ENCODE measurements at regions not wholly inside any gene's neighbourhood (a gene's known extent, or its start where the extent isn't known, plus 50 kb on each side); places are given as distances from the start of the nearest gene placed in this dataset.

- Histone ChIP-seq H3K27ac (no peak overlapping the region), H3K4me3 (no peak overlapping the region), H3K27me3 (no peaks in the 10 kb centered on the region), H3K4me1 (ENCODE audit: low read depth) (no peaks in the 10 kb centered on the region), H3K9me3 (ENCODE audit: low read depth) (no peaks in the 10 kb centered on the region), H3K36me3 (no peaks in the 10 kb centered on the region)
- no peak for DNase-seq (ENCODE audit: low read depth in 1 of 2, low spot score in 1 of 2)
- TF ChIP-seq, protein P1, sequence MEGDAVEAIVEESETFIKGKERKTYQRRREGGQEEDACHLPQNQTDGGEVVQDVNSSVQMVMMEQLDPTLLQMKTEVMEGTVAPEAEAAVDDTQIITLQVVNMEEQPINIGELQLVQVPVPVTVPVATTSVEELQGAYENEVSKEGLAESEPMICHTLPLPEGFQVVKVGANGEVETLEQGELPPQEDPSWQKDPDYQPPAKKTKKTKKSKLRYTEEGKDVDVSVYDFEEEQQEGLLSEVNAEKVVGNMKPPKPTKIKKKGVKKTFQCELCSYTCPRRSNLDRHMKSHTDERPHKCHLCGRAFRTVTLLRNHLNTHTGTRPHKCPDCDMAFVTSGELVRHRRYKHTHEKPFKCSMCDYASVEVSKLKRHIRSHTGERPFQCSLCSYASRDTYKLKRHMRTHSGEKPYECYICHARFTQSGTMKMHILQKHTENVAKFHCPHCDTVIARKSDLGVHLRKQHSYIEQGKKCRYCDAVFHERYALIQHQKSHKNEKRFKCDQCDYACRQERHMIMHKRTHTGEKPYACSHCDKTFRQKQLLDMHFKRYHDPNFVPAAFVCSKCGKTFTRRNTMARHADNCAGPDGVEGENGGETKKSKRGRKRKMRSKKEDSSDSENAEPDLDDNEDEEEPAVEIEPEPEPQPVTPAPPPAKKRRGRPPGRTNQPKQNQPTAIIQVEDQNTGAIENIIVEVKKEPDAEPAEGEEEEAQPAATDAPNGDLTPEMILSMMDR (IDR thresholded peaks at IDR 0.05; ENCODE audit: low read depth, low read length): no peak
These were observed 1623.0 kb upstream of the ACVR2A start for GRCh38 chr2:146221826-146222225.

DNA sequence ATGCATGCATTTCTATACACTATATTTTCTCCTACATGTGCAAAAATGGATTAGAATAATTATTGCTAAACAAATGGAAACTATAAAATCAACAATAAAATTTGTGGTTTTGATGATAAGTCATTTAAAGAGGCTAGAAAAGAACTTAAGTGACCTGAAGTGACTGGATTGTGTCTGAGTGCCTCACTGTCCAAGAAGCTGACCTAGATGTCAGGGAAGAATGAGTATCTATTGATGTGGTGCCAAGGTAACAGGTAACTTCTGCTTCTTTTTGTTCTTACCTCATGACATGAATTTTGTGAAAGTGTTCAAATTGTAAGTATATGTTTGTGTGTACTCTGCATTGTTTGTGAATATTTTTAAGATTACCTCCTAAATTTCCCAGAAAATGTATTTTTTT, 1623.9 kb upstream of the ACVR2A start:
- DNase-seq (ENCODE audit: low read depth in 1 of 2, low spot score in 1 of 2): no peak
- Histone ChIP-seq H3K9me3 (ENCODE audit: low read depth) (no peaks in the 10 kb centered on the region), H3K4me1 (ENCODE audit: low read depth) (no peaks in the 10 kb centered on the region), H3K36me3 (no peaks in the 10 kb centered on the region), H3K27me3 (no peaks in the 10 kb centered on the region), H3K27ac (no peak overlapping the region), H3K4me3 (no peak overlapping the region)
- TF ChIP-seq, protein P1 (IDR thresholded peaks at IDR 0.05; ENCODE audit: low read depth, low read length): no peak

GRCh38 chr2:146214394-146214929, 1630.4 kb upstream of the ACVR2A start:
- H3K27ac ChIP-seq: no peak overlapping the region
- H3K27me3 ChIP-seq: no peaks in the 10 kb centered on the region
- H3K36me3 ChIP-seq: no peaks in the 10 kb centered on the region
- H3K9me3 ChIP-seq (ENCODE audit: low read depth): no peaks in the 10 kb centered on the region
- no peaks in the 10 kb centered on the region for H3K4me1 ChIP-seq (ENCODE audit: low read depth)
- DNase-seq (ENCODE audit: low read depth in 1 of 2, low spot score in 1 of 2): no peak
- no peak overlapping the region for H3K4me3 ChIP-seq
- TF ChIP-seq, protein P1 (IDR thresholded peaks at IDR 0.05; ENCODE audit: low read depth, low read length): no peak

DNA sequence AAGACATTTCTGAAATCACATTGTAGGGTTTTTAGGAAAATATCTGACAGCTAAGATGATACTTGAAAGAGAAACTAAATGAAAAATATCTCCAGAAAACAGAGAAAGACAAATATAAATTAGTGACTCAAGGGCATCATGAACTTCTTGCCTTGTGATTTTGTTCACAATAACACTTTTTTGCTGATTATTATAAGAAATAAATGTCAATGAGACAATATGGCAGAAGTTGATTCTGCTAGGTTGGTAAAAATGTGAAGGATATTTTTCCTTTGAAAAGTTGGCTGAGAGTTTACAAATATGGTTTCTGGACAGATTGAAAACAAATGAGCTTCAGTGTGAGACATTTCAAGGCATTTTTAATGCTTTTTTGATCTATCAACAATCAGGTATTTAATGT, 1631.2 kb upstream of the ACVR2A start:
- Histone ChIP-seq H3K27ac (no peak overlapping the region), H3K27me3 (no peaks in the 10 kb centered on the region)
- TF ChIP-seq, protein P1 (IDR thresholded peaks at IDR 0.05; ENCODE audit: low read depth, low read length): no peak

GRCh38 chr2:146212602-146213001, 1632.2 kb upstream of the ACVR2A start:
- no peaks in the 10 kb centered on the region for H3K36me3 ChIP-seq
- no peaks in the 10 kb centered on the region for H3K9me3 ChIP-seq (ENCODE audit: low read depth)
- H3K27me3 ChIP-seq: no peaks in the 10 kb centered on the region
- H3K4me3 ChIP-seq: no peak overlapping the region
- H3K4me1 ChIP-seq (ENCODE audit: low read depth): no peaks in the 10 kb centered on the region
- H3K27ac ChIP-seq: no peak overlapping the region
- TF ChIP-seq, protein P1 (IDR thresholded peaks at IDR 0.05; ENCODE audit: low read depth, low read length): no peak
- DNase-seq (ENCODE audit: low read depth in 1 of 2, low spot score in 1 of 2): no peak

More for the DNA sequence above, 1631.2 kb upstream of the ACVR2A start:
- Histone ChIP-seq H3K36me3 (no peaks in the 10 kb centered on the region), H3K9me3 (ENCODE audit: low read depth) (no peaks in the 10 kb centered on the region), H3K4me3 (no peak overlapping the region), H3K4me1 (ENCODE audit: low read depth) (no peaks in the 10 kb centered on the region)
- DNase-seq (ENCODE audit: low read depth in 1 of 2, low spot score in 1 of 2): no peak
